MCF 10A (cell line): ENCODE measurements at regions not wholly inside any gene's neighbourhood (a gene's known extent, or its start where the extent isn't known, plus 50 kb on each side); places are given as distances from the start of the nearest gene placed in this dataset.
A peak's percentile ranks its signal among the peaks of the same experiment; 100 is the strongest.

Experiments
- BruUV-seq: library from RNA; stranded (reverse); fragments of 400-500 nt; replicated peaks from 2 replicates; lab custom pipeline; 2021; lab: Mats Ljungman, UMichigan
- CTCF ChIA-PET: fragments of 300-600 bp; sonication (Branson Sonifier 250); formaldehyde crosslinking; extraction: SDS; loops from one replicate; lab custom pipeline; 2021; ENCODE audit warnings: antibody characterized with exemption, inconsistent platforms; lab: Yijun Ruan, JAX
- POLR2A ChIA-PET: fragments of 300-600, 350-650 bp; sonication (Branson Sonifier 250); formaldehyde crosslinking; extraction: SDS; loops from one replicate; lab custom pipeline; 2020; ENCODE audit warnings: antibody characterized with exemption, inconsistent platforms; lab: Yijun Ruan, JAX
- DNase-seq: peaks from one replicate; pipeline ENCODE4 v3.0.0-alpha.2; 2018; ENCODE audit not compliant: unreplicated experiment
- H3K27ac Mint-ChIP-seq: one replicate; pipeline ENCODE4 v1.8.0; 2022; ENCODE audit warnings: mild to moderate bottlenecking, low read depth, mixed read lengths; ENCODE audit not compliant: unreplicated experiment
- H3K27me3 Mint-ChIP-seq: one replicate; pipeline ENCODE4 v1.8.0; 2022; ENCODE audit warnings: mixed read lengths; ENCODE audit not compliant: insufficient read depth, unreplicated experiment
- H3K36me3 Mint-ChIP-seq: one replicate; pipeline ENCODE4 v1.8.0; 2022; ENCODE audit warnings: mild to moderate bottlenecking, moderate library complexity, mixed read lengths; ENCODE audit not compliant: insufficient read depth, unreplicated experiment
- H3K4me1 Mint-ChIP-seq: one replicate; pipeline ENCODE4 v1.8.0; 2022; ENCODE audit warnings: mixed read lengths; ENCODE audit not compliant: insufficient read depth, unreplicated experiment
- H3K4me3 Mint-ChIP-seq: one replicate; pipeline ENCODE4 v1.8.0; 2022; ENCODE audit warnings: mild to moderate bottlenecking, moderate library complexity, mixed read lengths; ENCODE audit not compliant: unreplicated experiment
- H3K9me3 Mint-ChIP-seq: one replicate; pipeline ENCODE4 v1.8.0; 2022; ENCODE audit warnings: mixed read lengths; ENCODE audit not compliant: unreplicated experiment
- CTCF ChIP-seq: fragments of 200-600 bp; IDR thresholded peaks from one replicate; pipeline ENCODE4 v1.8.0; 2022; ENCODE audit warnings: antibody characterized with exemption, mild to moderate bottlenecking; ENCODE audit not compliant: unreplicated experiment
- intact Hi-C: fragments of 100-400 bp; cut with micrococcal nuclease; formaldehyde crosslinking; loops from 2 replicates; pipeline ENCODE4 v1.14.1; 2022

DNA sequence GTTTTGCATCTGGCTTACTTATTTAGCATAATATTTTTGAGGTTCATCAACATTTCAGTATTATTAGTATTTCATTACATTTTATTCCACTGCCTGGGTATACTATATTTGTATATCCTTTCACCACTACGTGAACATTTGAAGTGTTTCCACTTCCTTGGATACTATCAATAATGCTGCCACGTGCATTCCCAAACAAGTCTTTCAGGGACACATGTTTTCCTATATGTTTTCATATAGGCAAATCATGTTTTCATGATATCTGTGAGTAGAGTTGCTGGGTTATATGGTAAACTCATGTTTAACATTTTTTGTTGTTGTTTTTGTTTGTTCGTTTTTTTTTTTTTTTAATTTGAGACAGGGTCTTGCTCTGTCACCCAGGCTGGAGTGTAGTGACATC is 380.1 kb downstream of the OMA1 start:
- Mint-ChIP-seq H3K9me3 (no peaks in the 10 kb centered on the region), H3K27ac (no peak overlapping the region), H3K4me1 (no peaks in the 10 kb centered on the region), H3K4me3 (no peak overlapping the region), H3K27me3 (no peaks in the 10 kb centered on the region), H3K36me3 (no peaks in the 10 kb centered on the region)
- BruUV-seq, result no TSS peak
- POLR2A ChIA-PET, result no interaction called here
- CTCF ChIA-PET, result interaction anchor here (0.6 to 1.8 kb wide), 3 partner anchors 8 to 1330 kb away, joined by 3 to 9 read pairs (median 4); no protein-coding TSS in a partner anchor
- DNase-seq, result no peak
- TF ChIP-seq CTCF, result no peak
- intact Hi-C loops, result no loop called here

- H3K27me3 Mint-ChIP-seq, result no peaks in the 10 kb centered on the region
- H3K4me1 Mint-ChIP-seq, result no peaks in the 10 kb centered on the region
- DNase-seq, result no peak
- CTCF ChIA-PET, result interaction anchor here (0.6 to 4.2 kb wide), 2 partner anchors 545 to 1334 kb away, joined by 3 to 18 read pairs; no protein-coding TSS in a partner anchor
- no peaks in the 10 kb centered on the region for H3K36me3 Mint-ChIP-seq
- no TSS peak for BruUV-seq
- TF ChIP-seq CTCF, result no peak
- no peak overlapping the region for H3K27ac Mint-ChIP-seq
- POLR2A ChIA-PET, result no interaction called here
- intact Hi-C loops, result no loop called here
- no peak overlapping the region for H3K4me3 Mint-ChIP-seq
- no peaks in the 10 kb centered on the region for H3K9me3 Mint-ChIP-seq
Observed at GRCh38 chr1:58165073-58165472, 381.5 kb downstream of the OMA1 start.

- peak; percentile 82 for TF ChIP-seq CTCF
- H3K9me3 Mint-ChIP-seq, result no peaks in the 10 kb centered on the region
- ChIA-PET POLR2A (no interaction called here), CTCF (interaction anchor here (0.6 to 4.2 kb wide), 24 partner anchors 7 to 1337 kb away, joined by 3 to 18 read pairs (median 4); no protein-coding TSS in a partner anchor)
- no peaks in the 10 kb centered on the region for H3K4me1 Mint-ChIP-seq
- H3K36me3 Mint-ChIP-seq, result no peaks in the 10 kb centered on the region
- no TSS peak for BruUV-seq
- DNase-seq, result peak; percentile 85
- intact Hi-C loops, result loop anchor here (1.0 to 5.0 kb wide), 3 partner anchors 328 to 1331 kb away; partner anchors contain the start of gene DAB1
- no peak overlapping the region for H3K27ac Mint-ChIP-seq
- H3K27me3 Mint-ChIP-seq, result no peaks in the 10 kb centered on the region
- H3K4me3 Mint-ChIP-seq, result no peak overlapping the region
Observed at GRCh38 chr1:58162952-58163550, 383.5 kb downstream of the OMA1 start.

DNA sequence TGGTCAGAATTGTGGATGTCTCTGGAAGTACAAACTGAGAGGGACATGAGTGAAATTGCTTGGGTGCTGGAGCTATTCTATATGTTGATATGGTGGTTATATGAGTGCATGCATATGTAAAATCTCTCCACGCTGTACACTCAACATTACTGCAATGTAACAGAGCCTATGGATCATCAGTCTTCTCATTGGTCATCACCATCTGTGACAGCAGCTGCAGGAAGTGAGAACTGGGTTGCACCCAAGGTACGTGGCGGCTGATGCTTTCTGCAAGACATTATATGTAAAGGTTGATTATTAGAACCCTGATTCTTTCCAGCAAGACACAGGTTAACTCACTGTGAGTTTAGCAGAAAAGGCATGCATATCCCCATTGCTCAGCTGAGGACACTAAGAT is 387.1 kb downstream of the OMA1 start:
- DNase-seq, result no peak
- Mint-ChIP-seq H3K4me3 (no peak overlapping the region), H3K27ac (no peak overlapping the region), H3K4me1 (no peaks in the 10 kb centered on the region), H3K36me3 (no peaks in the 10 kb centered on the region), H3K27me3 (no peaks in the 10 kb centered on the region), H3K9me3 (no peaks in the 10 kb centered on the region)
- no peak for TF ChIP-seq CTCF
- intact Hi-C loops, result no loop called here
- no TSS peak for BruUV-seq
- ChIA-PET CTCF (interaction anchor here (1.1 kb wide), 1 partner anchor 9 kb away, joined by 4 read pairs; no protein-coding TSS in a partner anchor), POLR2A (no interaction called here)
